ENCODE measurements at regions not wholly inside any gene's neighbourhood (a gene's known extent, or its start where the extent isn't known, plus 50 kb on each side); places are given as distances from the start of the nearest gene placed in this dataset.
A peak's percentile ranks its signal among the peaks of the same experiment; 100 is the strongest.
"Not testable (repeated sequence)": the region's sequence is repeated elsewhere in the genome, so short reads cannot be mapped to it uniquely, and the experiment has no call there.

DNA sequence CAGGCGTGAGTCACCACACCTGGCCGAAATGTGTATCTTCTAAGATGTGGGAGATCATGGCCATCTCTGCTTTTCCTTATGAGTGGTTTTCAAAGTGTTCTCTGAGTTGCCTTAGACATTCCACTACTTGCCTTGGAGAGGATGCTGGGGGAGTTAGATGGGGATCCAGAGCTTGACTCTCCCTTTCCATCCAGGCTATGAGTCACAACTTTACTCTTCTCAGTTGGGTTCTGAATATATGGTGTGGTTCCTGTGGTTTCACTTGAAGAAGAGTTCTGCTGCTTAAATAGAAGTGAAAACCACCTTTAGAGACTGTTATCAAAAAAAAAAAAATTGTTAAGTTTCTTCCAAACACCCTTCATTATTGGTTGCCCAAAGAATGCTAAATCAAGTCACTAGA is 217.6 kb downstream of the ZNF608 start:
- Histone ChIP-seq H3K4me3 (no peak overlapping the region), H3K36me3 (no peaks in the 10 kb centered on the region), H3K9ac (ENCODE audit: low read depth in 2 of 2, low read length in 2 of 2) (no peak overlapping the region), H3K27me3 (no peaks in the 10 kb centered on the region), H3K4me1 (no peaks in the 10 kb centered on the region), H3K9me3 (no peaks in the 10 kb centered on the region), H3K27ac (no peak overlapping the region)
- TF ChIP-seq, protein P1, sequence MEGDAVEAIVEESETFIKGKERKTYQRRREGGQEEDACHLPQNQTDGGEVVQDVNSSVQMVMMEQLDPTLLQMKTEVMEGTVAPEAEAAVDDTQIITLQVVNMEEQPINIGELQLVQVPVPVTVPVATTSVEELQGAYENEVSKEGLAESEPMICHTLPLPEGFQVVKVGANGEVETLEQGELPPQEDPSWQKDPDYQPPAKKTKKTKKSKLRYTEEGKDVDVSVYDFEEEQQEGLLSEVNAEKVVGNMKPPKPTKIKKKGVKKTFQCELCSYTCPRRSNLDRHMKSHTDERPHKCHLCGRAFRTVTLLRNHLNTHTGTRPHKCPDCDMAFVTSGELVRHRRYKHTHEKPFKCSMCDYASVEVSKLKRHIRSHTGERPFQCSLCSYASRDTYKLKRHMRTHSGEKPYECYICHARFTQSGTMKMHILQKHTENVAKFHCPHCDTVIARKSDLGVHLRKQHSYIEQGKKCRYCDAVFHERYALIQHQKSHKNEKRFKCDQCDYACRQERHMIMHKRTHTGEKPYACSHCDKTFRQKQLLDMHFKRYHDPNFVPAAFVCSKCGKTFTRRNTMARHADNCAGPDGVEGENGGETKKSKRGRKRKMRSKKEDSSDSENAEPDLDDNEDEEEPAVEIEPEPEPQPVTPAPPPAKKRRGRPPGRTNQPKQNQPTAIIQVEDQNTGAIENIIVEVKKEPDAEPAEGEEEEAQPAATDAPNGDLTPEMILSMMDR (IDR thresholded peaks at IDR 0.05), result no peak
- DNase-seq, result no peak
- intact Hi-C loops (cut with DNase I), result no loop called here

DNA sequence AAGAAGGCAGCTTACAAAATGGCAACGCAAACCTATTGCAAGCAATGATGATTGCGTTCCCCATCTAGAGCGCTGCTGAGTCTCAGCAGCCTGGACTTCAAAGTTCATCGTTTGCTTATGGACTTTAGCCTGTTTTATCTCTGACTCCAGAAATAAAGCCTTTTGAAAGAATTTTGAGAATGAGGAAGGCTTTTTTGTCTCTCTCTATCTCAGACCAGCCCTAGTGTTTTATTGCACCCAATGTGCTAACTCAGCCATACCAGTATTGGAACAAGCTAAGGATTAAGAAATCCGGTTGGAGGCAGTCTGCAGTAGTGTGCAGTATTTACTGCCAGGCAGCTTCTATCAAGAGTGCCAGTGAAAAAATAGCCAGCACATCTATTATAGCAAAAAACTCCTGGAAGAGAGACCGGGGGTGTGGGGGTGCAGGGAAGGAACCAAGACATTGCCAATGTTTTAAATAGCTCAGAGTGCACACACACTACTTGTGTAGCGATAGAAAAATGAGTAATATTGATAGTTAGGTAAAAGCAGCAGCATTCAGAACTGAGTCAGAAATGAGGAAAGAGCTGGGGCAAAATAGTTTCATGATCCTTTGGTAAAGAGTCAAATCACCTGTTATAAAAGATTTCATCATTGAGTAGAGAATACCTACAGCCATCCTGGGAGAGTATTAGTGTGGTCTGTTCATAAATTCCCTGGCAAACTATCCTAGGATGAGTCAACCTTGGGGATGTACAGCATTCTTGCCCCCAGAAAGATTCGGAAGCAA is 219.0 kb downstream of the ZNF608 start:
- Histone ChIP-seq H3K27ac (no peak overlapping the region), H3K36me3 (no peaks in the 10 kb centered on the region), H3K4me3 (no peak overlapping the region), H3K4me1 (no peaks in the 10 kb centered on the region), H3K9ac (ENCODE audit: low read depth in 2 of 2, low read length in 2 of 2) (no peak overlapping the region), H3K27me3 (no peaks in the 10 kb centered on the region), H3K9me3 (no peaks in the 10 kb centered on the region)
- TF ChIP-seq, protein P1 (IDR thresholded peaks at IDR 0.05), result no peak
- intact Hi-C loops (cut with DNase I), result no loop called here
- peak; percentile 59 for DNase-seq

DNA sequence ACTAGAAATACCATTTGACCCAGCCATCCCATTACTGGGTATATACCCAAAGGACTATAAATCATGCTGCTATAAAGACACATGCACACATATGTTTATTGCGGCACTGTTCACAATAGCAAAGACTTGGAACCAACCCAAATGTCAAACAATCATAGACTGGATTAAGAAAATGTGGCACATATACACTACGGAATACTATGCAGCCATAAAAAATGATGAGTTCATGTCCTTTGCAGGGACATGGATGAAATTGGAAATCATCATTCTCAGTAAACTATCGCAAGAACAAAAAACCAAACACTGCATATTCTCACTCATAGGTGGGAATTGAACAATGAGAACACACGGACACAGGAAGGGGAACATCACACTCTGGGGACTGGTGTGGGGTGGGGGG is 220.4 kb downstream of the ZNF608 start:
- intact Hi-C loops (cut with DNase I); H3K9me3 ChIP-seq; DNase-seq; H3K27me3 ChIP-seq; H3K4me3 ChIP-seq; H3K4me1 ChIP-seq; H3K9ac ChIP-seq (ENCODE audit: low read depth in 2 of 2, low read length in 2 of 2); H3K27ac ChIP-seq; H3K36me3 ChIP-seq: not testable (repeated sequence)

DNA sequence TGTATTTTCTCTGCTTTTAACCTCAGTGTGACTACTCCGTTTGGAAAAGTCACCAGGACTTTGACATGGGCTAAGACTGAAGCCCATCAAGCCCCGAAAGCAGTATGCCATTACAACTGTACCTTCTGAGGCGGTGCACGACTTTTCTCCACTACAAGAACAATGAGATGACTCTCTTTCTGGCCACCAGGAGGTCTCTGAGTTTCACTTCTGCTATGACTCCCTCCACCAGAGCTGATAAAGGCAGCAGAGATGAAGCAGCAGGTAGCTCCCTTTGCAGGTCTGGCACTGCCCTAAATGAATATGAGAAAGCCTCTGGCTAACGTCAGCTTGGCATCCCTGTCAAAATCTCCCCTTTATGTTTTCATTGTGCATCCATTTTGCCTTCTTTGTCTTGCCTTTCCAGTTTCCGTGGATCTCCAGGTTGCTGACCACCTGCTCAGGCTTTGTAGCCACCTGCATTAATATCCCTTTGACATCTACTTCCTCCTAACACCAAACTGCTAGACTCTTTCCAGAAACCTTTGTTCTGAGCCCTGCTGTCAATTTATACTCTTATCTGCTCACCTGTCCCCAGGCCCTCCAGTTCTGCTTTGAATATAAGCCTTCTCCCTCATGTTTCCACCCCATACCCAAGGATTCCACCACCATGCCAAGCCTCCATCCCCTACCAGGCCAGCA is 221.7 kb downstream of the ZNF608 start:
- no peaks in the 10 kb centered on the region for H3K27me3 ChIP-seq
- intact Hi-C loops (cut with DNase I), result no loop called here
- H3K4me3 ChIP-seq, result no peak overlapping the region
- no peaks in the 10 kb centered on the region for H3K9me3 ChIP-seq
- DNase-seq, result no peak
- no peaks in the 10 kb centered on the region for H3K4me1 ChIP-seq
- H3K9ac ChIP-seq (ENCODE audit: low read depth in 2 of 2, low read length in 2 of 2), result no peak overlapping the region
- no peak overlapping the region for H3K27ac ChIP-seq
- TF ChIP-seq, protein P1 (IDR thresholded peaks at IDR 0.05), result no peak
- H3K36me3 ChIP-seq, result no peaks in the 10 kb centered on the region

DNA sequence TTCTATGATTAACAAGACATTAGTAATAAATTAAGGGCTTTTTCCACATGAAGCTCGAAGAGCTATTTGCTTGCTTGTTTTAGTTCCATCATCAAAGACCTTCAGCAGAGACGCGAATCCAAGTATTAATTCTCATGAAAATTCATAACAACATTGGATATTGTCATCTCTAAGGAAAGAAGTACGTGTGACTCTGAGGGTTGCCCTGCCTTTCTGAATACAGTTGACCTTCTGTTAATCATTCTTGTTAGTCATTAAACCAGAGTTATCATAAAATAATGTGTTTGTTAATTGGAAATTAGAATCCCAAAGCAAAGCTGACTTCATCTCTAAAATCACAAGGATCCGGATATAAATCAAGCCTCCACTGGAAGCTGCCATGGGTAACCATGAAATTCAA is 222.5 kb downstream of the ZNF608 start:
- Histone ChIP-seq H3K9ac (ENCODE audit: low read depth in 2 of 2, low read length in 2 of 2) (no peak overlapping the region), H3K36me3 (no peaks in the 10 kb centered on the region), H3K4me1 (no peaks in the 10 kb centered on the region), H3K9me3 (no peaks in the 10 kb centered on the region), H3K27me3 (no peaks in the 10 kb centered on the region), H3K27ac (no peak overlapping the region), H3K4me3 (no peak overlapping the region)
- DNase-seq, result no peak
- TF ChIP-seq, protein P1 (IDR thresholded peaks at IDR 0.05), result no peak
- intact Hi-C loops (cut with DNase I), result no loop called here

DNA sequence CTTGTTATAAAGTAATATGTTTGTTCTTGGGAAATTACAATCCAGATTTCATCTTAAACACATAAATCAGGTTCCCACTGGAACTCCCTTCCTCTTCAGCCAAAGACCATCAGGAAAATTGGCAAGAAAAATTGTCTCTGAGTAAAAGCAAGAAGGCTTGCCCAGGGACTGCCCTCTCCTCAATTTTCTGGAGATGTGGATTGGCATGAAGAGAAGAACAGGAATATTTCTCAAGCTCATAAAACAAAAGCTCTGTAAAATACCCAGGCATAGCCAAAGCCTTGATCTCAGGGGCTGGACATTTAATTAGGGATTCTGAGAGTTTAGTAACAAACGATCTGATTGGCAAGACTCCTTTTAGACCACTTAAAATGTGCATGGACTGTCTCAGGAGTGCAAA is 223.4 kb downstream of the ZNF608 start:
- intact Hi-C loops (cut with DNase I), result no loop called here
- TF ChIP-seq, protein P1 (IDR thresholded peaks at IDR 0.05), result no peak
- no peak overlapping the region for H3K27ac ChIP-seq
- H3K9me3 ChIP-seq, result no peaks in the 10 kb centered on the region
- DNase-seq, result no peak
- H3K4me1 ChIP-seq, result no peaks in the 10 kb centered on the region
- no peak overlapping the region for H3K4me3 ChIP-seq
- no peak overlapping the region for H3K9ac ChIP-seq (ENCODE audit: low read depth in 2 of 2, low read length in 2 of 2)
- no peaks in the 10 kb centered on the region for H3K27me3 ChIP-seq
- no peaks in the 10 kb centered on the region for H3K36me3 ChIP-seq

Measured in colonic mucosa (tissue), 4 donors.